ENCODE measurements at regions not wholly inside any gene's neighbourhood (a gene's known extent, or its start where the extent isn't known, plus 50 kb on each side); places are given as distances from the start of the nearest gene placed in this dataset.

GRCh38 chr10:45076891-45077290 is 76.2 kb downstream of the ZNF22 start:
- Histone ChIP-seq H3K9me3 (no peaks in the 10 kb centered on the region), H3K4me3 (no peak overlapping the region), H3K27me3 (no peaks in the 10 kb centered on the region), H3K4me1 (peaks cover 0 to 5% (median 0%) of the 10 kb centered on the region in 4 donors), H3K27ac (no peak overlapping the region), H3K36me3 (no peaks in the 10 kb centered on the region)
- 9 to 12% methylated on average over 6 of the region's 6 CpGs for WGBS, 2 donors
- TF ChIP-seq CTCF (IDR thresholded peaks at IDR 0.05) (no peak), POLR2A (IDR thresholded peaks at IDR 0.05) (no peak), POLR2AphosphoS5 (IDR thresholded peaks at IDR 0.05) (no peak), EP300 (IDR thresholded peaks at IDR 0.05) (no peak)
- DNase-seq, result no peak
- intact Hi-C loops (cut with DNase I), result no loop called here

GRCh38 chr10:45080331-45080730 is 79.6 kb downstream of the ZNF22 start:
- DNase-seq, result no peak
- Histone ChIP-seq H3K9me3 (no peaks in the 10 kb centered on the region), H3K4me1 (peaks cover 0 to 5% (median 0%) of the 10 kb centered on the region in 4 donors), H3K27ac (no peak overlapping the region), H3K27me3 (no peaks in the 10 kb centered on the region), H3K36me3 (no peaks in the 10 kb centered on the region), H3K4me3 (no peak overlapping the region)
- intact Hi-C loops (cut with DNase I), result no loop called here
- 85 to 87% methylated on average over 3 of the region's 3 CpGs for WGBS, 2 donors
- TF ChIP-seq POLR2AphosphoS5 (IDR thresholded peaks at IDR 0.05), result no peak
- TF ChIP-seq CTCF (IDR thresholded peaks at IDR 0.05), result no peak
- no peak for TF ChIP-seq POLR2A (IDR thresholded peaks at IDR 0.05)
- TF ChIP-seq EP300 (IDR thresholded peaks at IDR 0.05), result no peak

- no peak overlapping the region for H3K4me3 ChIP-seq
- peaks cover 0 to 4% (median 0%) of the 10 kb centered on the region in 4 donors for H3K9me3 ChIP-seq
- no peaks in the 10 kb centered on the region for H3K36me3 ChIP-seq
- 84 to 92% methylated on average over 1 of the region's 1 CpG for WGBS, 2 donors
- intact Hi-C loops (cut with DNase I), result no loop called here
- peaks cover 0 to 4% (median 0%) of the 10 kb centered on the region in 4 donors for H3K4me1 ChIP-seq
- H3K27me3 ChIP-seq, result no peaks in the 10 kb centered on the region
- H3K27ac ChIP-seq, result no peak overlapping the region
- DNase-seq, result no peak
- TF ChIP-seq POLR2AphosphoS5 (IDR thresholded peaks at IDR 0.05) (no peak), POLR2A (IDR thresholded peaks at IDR 0.05) (no peak), CTCF (IDR thresholded peaks at IDR 0.05) (no peak), EP300 (IDR thresholded peaks at IDR 0.05) (no peak)
Measured at GRCh38 chr10:45082176-45082575, 81.5 kb downstream of the ZNF22 start.

- Histone ChIP-seq H3K27me3 (no peaks in the 10 kb centered on the region), H3K4me3 (no peak overlapping the region), H3K27ac (no peak overlapping the region), H3K9me3 (no peaks in the 10 kb centered on the region), H3K4me1 (peaks cover 0 to 10% (median 2%) of the 10 kb centered on the region in 4 donors), H3K36me3 (no peaks in the 10 kb centered on the region)
- DNase-seq, result no peak
- intact Hi-C loops (cut with DNase I), result no loop called here
- 75 to 80% methylated on average over 5 of the region's 5 CpGs for WGBS, 2 donors
- TF ChIP-seq EP300 (IDR thresholded peaks at IDR 0.05), result no peak
- TF ChIP-seq CTCF (IDR thresholded peaks at IDR 0.05), result no peak
- no peak for TF ChIP-seq POLR2A (IDR thresholded peaks at IDR 0.05)
- no peak for TF ChIP-seq POLR2AphosphoS5 (IDR thresholded peaks at IDR 0.05)
Measured at GRCh38 chr10:45091968-45092367, 91.2 kb downstream of the ZNF22 start.

GRCh38 chr10:45093945-45094344 is 93.2 kb downstream of the ZNF22 start:
- H3K27me3 ChIP-seq, result no peaks in the 10 kb centered on the region
- 87 to 91% methylated on average over 6 of the region's 6 CpGs for WGBS, 2 donors
- H3K4me3 ChIP-seq, result no peak overlapping the region
- H3K27ac ChIP-seq, result no peak overlapping the region
- no peaks in the 10 kb centered on the region for H3K9me3 ChIP-seq
- peaks cover 0 to 10% (median 2%) of the 10 kb centered on the region in 4 donors for H3K4me1 ChIP-seq
- DNase-seq, result no peak
- H3K36me3 ChIP-seq, result no peaks in the 10 kb centered on the region
- TF ChIP-seq EP300 (IDR thresholded peaks at IDR 0.05) (no peak), POLR2A (IDR thresholded peaks at IDR 0.05) (no peak), CTCF (IDR thresholded peaks at IDR 0.05) (no peak), POLR2AphosphoS5 (IDR thresholded peaks at IDR 0.05) (no peak)
- intact Hi-C loops (cut with DNase I), result no loop called here

All from sigmoid colon (tissue), 6 donors.